Thoracic aorta (tissue), 2 donors: ENCODE measurements at regions not wholly inside any gene's neighbourhood (a gene's known extent, or its start where the extent isn't known, plus 50 kb on each side); places are given as distances from the start of the nearest gene placed in this dataset.

Source experiments
- ATAC-seq: fragments of 150-250 bp; one replicate; pipeline ENCODE4 v1.8.0; 2017; ENCODE audit warnings: low read depth; ENCODE audit not compliant: insufficient number of reproducible peaks, low FRiP score
- DNase-seq: peaks from one replicate; pipeline ENCODE4 v3.0.0-alpha.2; 2020; ENCODE audit warnings: low spot score
- H3K27ac ChIP-seq, 2 donors: fragments of 200-600 bp; sonication (generic); 1 replicate in 1 of 2; 2 replicates in 1 of 2; pipeline ENCODE4 v1.5.1; 2016; ENCODE audit warnings: mild to moderate bottlenecking in 2 of 2, moderate library complexity in 2 of 2
- H3K27me3 ChIP-seq: fragments of 200-600 bp; sonication (generic); replicated peaks from 2 replicates; pipeline ENCODE4 v1.6.0; 2016; ENCODE audit warnings: mild to moderate bottlenecking; ENCODE audit not compliant: insufficient read depth
- H3K36me3 ChIP-seq: fragments of 200-600 bp; sonication (generic); one replicate; pipeline ENCODE4 v1.5.1; 2016
- H3K4me1 ChIP-seq, 2 donors: fragments of 200-600 bp; sonication (generic); 1 replicate in 1 of 2; 2 replicates in 1 of 2; pipeline versions ENCODE4 v1.5.1 to v1.6.0; 2016; ENCODE audit warnings: low read depth in 2 of 2, mild to moderate bottlenecking in 1 of 2; ENCODE audit not compliant: control insufficient read depth in 1 of 2
- H3K4me3 ChIP-seq: fragments of 200-600 bp; sonication (generic); 2 replicates; pipeline ENCODE4 v1.5.1; 2016; ENCODE audit warnings: mild to moderate bottlenecking
- H3K9me3 ChIP-seq: fragments of 200-600 bp; sonication (generic); 2 replicates; pipeline ENCODE4 v1.5.1; 2016
- TF ChIP-seq, protein P1 (sequence below): fragments of 200-600 bp; sonication (generic); IDR thresholded peaks from one replicate; pipeline ENCODE4 v1.5.1; 2019; ENCODE audit warnings: antibody characterized with exemption

DNA sequence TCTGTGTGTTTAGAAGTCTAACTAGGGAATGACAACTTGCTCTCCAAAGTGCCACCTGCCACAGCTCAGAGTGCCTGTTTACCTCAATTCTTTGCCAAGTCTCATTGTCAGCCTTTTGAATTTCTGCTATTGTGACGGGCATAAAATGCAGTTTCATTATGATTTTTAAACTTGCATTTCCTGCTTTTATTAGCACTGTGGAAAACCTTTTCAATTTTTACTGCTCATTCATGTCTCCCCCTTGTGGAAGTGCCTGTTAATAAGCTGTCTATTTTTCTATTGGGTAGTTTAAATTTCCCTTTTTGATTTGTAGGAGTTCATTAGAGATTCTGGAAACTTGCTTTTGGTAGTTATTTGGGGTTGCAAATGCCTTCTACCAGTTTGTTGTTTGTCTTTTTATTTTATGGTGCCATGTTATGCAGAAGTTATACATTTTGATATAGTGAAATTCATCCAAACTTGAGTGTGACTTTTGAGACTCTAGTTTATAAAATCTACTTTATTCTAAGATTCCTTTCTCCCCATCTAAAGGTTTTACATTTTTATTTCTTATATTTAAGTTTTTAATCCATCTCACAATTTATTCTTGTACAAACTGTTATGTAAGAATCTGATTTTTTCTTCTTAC, 53.9 kb upstream of the FRMD4B start:
- Histone ChIP-seq H3K4me3 (peak overlapping the region; percentile 24), H3K36me3 (no peaks in the 10 kb centered on the region), H3K4me1 (peaks cover 0 to 7% of the 10 kb centered on the region in 2 donors), H3K27ac (no peak overlapping the region), H3K9me3 (no peaks in the 10 kb centered on the region), H3K27me3 (no peaks in the 10 kb centered on the region)
- ATAC-seq (no peak), DNase-seq (no peak)
- TF ChIP-seq, protein P1, sequence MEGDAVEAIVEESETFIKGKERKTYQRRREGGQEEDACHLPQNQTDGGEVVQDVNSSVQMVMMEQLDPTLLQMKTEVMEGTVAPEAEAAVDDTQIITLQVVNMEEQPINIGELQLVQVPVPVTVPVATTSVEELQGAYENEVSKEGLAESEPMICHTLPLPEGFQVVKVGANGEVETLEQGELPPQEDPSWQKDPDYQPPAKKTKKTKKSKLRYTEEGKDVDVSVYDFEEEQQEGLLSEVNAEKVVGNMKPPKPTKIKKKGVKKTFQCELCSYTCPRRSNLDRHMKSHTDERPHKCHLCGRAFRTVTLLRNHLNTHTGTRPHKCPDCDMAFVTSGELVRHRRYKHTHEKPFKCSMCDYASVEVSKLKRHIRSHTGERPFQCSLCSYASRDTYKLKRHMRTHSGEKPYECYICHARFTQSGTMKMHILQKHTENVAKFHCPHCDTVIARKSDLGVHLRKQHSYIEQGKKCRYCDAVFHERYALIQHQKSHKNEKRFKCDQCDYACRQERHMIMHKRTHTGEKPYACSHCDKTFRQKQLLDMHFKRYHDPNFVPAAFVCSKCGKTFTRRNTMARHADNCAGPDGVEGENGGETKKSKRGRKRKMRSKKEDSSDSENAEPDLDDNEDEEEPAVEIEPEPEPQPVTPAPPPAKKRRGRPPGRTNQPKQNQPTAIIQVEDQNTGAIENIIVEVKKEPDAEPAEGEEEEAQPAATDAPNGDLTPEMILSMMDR = peak; percentile 60

DNA sequence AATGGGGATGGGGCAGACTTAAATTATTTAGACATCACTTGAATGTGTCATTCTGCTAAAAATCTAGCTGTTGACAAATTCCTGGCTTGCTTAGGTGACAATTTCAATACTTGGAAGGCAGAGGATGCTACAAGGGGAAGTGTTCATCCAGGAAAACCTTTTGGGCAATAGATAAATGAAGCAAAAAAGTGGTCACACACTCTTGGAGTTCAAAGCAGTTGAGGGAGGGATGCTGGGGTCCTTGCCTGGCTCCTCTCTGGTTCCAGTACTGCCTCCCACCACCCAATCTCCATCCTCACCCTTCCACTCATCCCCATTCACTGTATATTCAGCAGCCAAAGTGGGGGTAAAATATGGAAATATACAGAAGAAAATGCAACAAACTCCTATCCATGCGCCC, 52.6 kb upstream of the FRMD4B start:
- Histone ChIP-seq H3K9me3 (no peaks in the 10 kb centered on the region), H3K4me3 (no peak overlapping the region), H3K36me3 (no peaks in the 10 kb centered on the region), H3K27ac (no peak overlapping the region), H3K27me3 (no peaks in the 10 kb centered on the region), H3K4me1 (peaks cover 0 to 7% of the 10 kb centered on the region in 2 donors)
- TF ChIP-seq, protein P1 = no peak
- no peak for ATAC-seq
- no peak for DNase-seq

DNA sequence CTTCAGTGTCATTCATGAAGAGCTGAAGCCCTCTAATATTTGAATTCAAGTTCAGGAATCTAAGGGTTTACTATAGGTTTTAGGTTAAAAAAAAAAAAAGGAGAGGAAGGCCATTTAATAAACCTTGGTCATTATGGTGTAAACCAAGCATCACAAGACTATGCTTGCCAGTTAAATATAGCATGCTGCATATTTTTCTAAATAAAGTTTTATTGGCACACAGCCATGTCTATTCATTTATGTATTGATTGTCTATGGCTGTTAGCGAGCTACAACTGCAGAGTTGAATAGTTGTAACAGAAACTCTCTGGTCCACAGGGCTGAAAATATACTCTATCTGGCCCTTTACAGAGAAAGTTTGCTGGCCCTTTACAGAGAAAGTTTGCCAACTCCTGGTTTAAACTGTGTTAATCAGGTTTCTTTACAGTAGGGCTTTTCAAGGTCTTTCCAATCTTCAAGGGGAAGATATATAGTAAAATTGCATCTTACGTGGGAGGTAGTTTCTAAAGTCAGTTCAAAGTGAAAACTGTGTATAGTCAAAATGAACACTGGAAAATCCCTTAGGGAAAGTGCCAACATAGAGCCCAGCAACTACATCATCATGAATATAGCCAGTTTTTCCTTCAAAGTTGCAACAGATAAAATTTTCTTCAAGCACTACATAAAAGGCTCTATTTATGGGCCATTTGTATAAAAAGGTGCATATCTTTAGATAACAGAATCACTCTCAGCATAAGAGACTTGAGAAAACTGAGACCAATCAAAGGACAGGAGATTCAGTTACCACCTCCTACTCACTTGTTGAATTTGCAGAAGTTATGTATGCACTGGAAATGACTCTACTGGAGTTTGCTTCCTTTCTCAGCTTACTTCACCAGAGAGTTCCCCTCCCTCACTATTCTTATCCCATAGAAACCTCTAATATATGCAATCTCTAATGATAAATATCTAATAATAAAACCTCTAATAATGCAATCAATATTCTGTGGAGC, 49.7 kb upstream of the FRMD4B start:
- Histone ChIP-seq H3K27me3 (no peaks in the 10 kb centered on the region), H3K4me1 (peaks cover 0 to 7% of the 10 kb centered on the region in 2 donors), H3K4me3 (no peak overlapping the region), H3K27ac (no peak overlapping the region), H3K36me3 (no peaks in the 10 kb centered on the region), H3K9me3 (no peaks in the 10 kb centered on the region)
- TF ChIP-seq, protein P1 = no peak
- ATAC-seq = no peak
- DNase-seq = no peak
